Epithelial cell of esophagus (primary cell): ENCODE measurements at regions not wholly inside any gene's neighbourhood (a gene's known extent, or its start where the extent isn't known, plus 50 kb on each side); places are given as distances from the start of the nearest gene placed in this dataset.

Experiments used
- DNase-seq: peaks from one replicate; pipeline ENCODE4 v3.0.0; 2010; ENCODE audit warnings: low read depth
- H3K4me3 ChIP-seq: 2 replicates; pipeline ENCODE4 v1.5.1; 2011; ENCODE audit warnings: mild to moderate bottlenecking, low read length, control low read depth
- CTCF ChIP-seq: IDR thresholded peaks from 2 replicates; pipeline ENCODE4 v1.5.1; 2011; ENCODE audit warnings: low read depth, mild to moderate bottlenecking, low read length, control low read depth, inconsistent platforms; ENCODE audit not compliant: insufficient read depth; ENCODE audit errors: missing control alignments

- TF ChIP-seq CTCF, result no peak
- H3K4me3 ChIP-seq, result no peak overlapping the region
- no peak for DNase-seq
Observed at GRCh38 chr21:24272521-24272938, 1334.8 kb downstream of the MRPL39 start.

- no peak overlapping the region for H3K4me3 ChIP-seq
- TF ChIP-seq CTCF, result no peak
- DNase-seq, result no peak
Observed at GRCh38 chr21:24265987-24266386, 1341.3 kb downstream of the MRPL39 start.

GRCh38 chr21:24260751-24261150, 1346.5 kb downstream of the MRPL39 start:
- no peak for TF ChIP-seq CTCF
- H3K4me3 ChIP-seq, result no peak overlapping the region

GRCh38 chr21:24259241-24259640, 1348.0 kb downstream of the MRPL39 start:
- no peak overlapping the region for H3K4me3 ChIP-seq
- no peak for DNase-seq
- TF ChIP-seq CTCF, result no peak

More at GRCh38 chr21:24260751-24261150, 1346.5 kb downstream of the MRPL39 start:
- no peak for DNase-seq

GRCh38 chr21:24255591-24255990, 1351.7 kb downstream of the MRPL39 start:
- no peak for DNase-seq
- TF ChIP-seq CTCF, result no peak
- no peak overlapping the region for H3K4me3 ChIP-seq

GRCh38 chr21:24225431-24225830, 1381.8 kb downstream of the MRPL39 start:
- no peak for TF ChIP-seq CTCF
- H3K4me3 ChIP-seq, result no peak overlapping the region
- peak; percentile 51 for DNase-seq

- no peak for TF ChIP-seq CTCF
- H3K4me3 ChIP-seq, result no peak overlapping the region
- DNase-seq, result peak; percentile 67
Observed at GRCh38 chr21:24224422-24224821, 1382.9 kb downstream of the MRPL39 start.
